ENCODE measurements at regions not wholly inside any gene's neighbourhood (a gene's known extent, or its start where the extent isn't known, plus 50 kb on each side); places are given as distances from the start of the nearest gene placed in this dataset.
"Not testable (repeated sequence)": the region's sequence is repeated elsewhere in the genome, so short reads cannot be mapped to it uniquely, and the experiment has no call there.

- DNase-seq (ENCODE audit: low read depth in 2 of 2) = no peak
Measured at GRCh38 chr13:94816256-94816655, 103.9 kb upstream of the SOX21 start.

GRCh38 chr13:94813920-94814475 lies 101.7 kb upstream of the SOX21 start:
- DNase-seq (ENCODE audit: low read depth in 2 of 2) = no peak

- no peak for DNase-seq (ENCODE audit: low read depth in 2 of 2)
Measured at GRCh38 chr13:94811753-94812152, 99.4 kb upstream of the SOX21 start.

- DNase-seq (ENCODE audit: low read depth in 2 of 2) = no peak
Measured at GRCh38 chr13:94800423-94800822, 88.1 kb upstream of the SOX21 start.

GRCh38 chr13:94799299-94799698 lies 87.0 kb upstream of the SOX21 start:
- DNase-seq (ENCODE audit: low read depth in 2 of 2) = no peak

- no peak for DNase-seq (ENCODE audit: low read depth in 2 of 2)
Measured at GRCh38 chr13:94798738-94799137, 86.4 kb upstream of the SOX21 start.

GRCh38 chr13:94795292-94795691 lies 82.9 kb upstream of the SOX21 start:
- no peak for DNase-seq (ENCODE audit: low read depth in 2 of 2)

- DNase-seq (ENCODE audit: low read depth in 2 of 2) = not testable (repeated sequence)
Measured at GRCh38 chr13:94786246-94786645, 73.9 kb upstream of the SOX21 start.

GRCh38 chr13:94784066-94784465 lies 71.7 kb upstream of the SOX21 start:
- DNase-seq (ENCODE audit: low read depth in 2 of 2) = no peak

- DNase-seq (ENCODE audit: low read depth in 2 of 2) = no peak
Measured at GRCh38 chr13:94783489-94783888, 71.1 kb upstream of the SOX21 start.

GRCh38 chr13:94780421-94780820 lies 68.1 kb upstream of the SOX21 start:
- no peak for DNase-seq (ENCODE audit: low read depth in 2 of 2)

GRCh38 chr13:94778986-94779385 lies 66.6 kb upstream of the SOX21 start:
- DNase-seq (ENCODE audit: low read depth in 2 of 2) = no peak

- no peak for DNase-seq (ENCODE audit: low read depth in 2 of 2)
Measured at GRCh38 chr13:94778585-94778984, 66.2 kb upstream of the SOX21 start.

GRCh38 chr13:94776956-94777355 lies 64.6 kb upstream of the SOX21 start:
- DNase-seq (ENCODE audit: low read depth in 2 of 2) = no peak

- DNase-seq (ENCODE audit: low read depth in 2 of 2) = no peak
Measured at GRCh38 chr13:94776300-94776699, 64.0 kb upstream of the SOX21 start.

GRCh38 chr13:94765814-94766213 lies 53.5 kb upstream of the SOX21 start:
- no peak for DNase-seq (ENCODE audit: low read depth in 2 of 2)

GRCh38 chr13:94764576-94765321 lies 52.4 kb upstream of the SOX21 start:
- DNase-seq (ENCODE audit: low read depth in 2 of 2) = no peak

All from stimulated activated CD4-positive, alpha-beta T cell treated with anti-CD3 and anti-CD28 coated beads, Interleukin-12 subunit alpha, Interleukin-12 subunit beta, amount 100 ng/mL, for 24 hours (primary cell).